HL-60 (cell line): ENCODE measurements at regions not wholly inside any gene's neighbourhood (a gene's known extent, or its start where the extent isn't known, plus 50 kb on each side); places are given as distances from the start of the nearest gene placed in this dataset.

ENCODE experiments used
- DNase-seq, 2 experiments: peaks; one replicate each; pipeline ENCODE4 v3.0.0-alpha.2; 2010 to 2020; ENCODE audit warnings: low read depth in 1 of 2, low spot score in 1 of 2
- H3K27ac ChIP-seq: fragments of 250-450 bp; sonication (Bioruptor Pico); replicated peaks from 2 replicates; pipeline ENCODE4 v1.5.1; 2020; ENCODE audit warnings: mild to moderate bottlenecking, moderate library complexity
- H3K27me3 ChIP-seq: fragments of 250-450 bp; sonication (Bioruptor Pico); 2 replicates; pipeline ENCODE4 v1.5.1; 2021; ENCODE audit warnings: mild to moderate bottlenecking, moderate library complexity; ENCODE audit not compliant: insufficient read depth, poor library complexity, severe bottlenecking
- H3K4me3 ChIP-seq: replicated peaks from 2 replicates; pipeline ENCODE4 v1.5.1; 2011; ENCODE audit warnings: mild to moderate bottlenecking, control low read depth, low read length; ENCODE audit not compliant: insufficient read depth
- GABPA ChIP-seq: IDR thresholded peaks from 2 replicates; pipeline ENCODE4 v1.6.1; 2012; ENCODE audit warnings: low read depth
- POLR2AphosphoS5 ChIP-seq: IDR thresholded peaks from 2 replicates; pipeline ENCODE4 v1.6.1; 2012; ENCODE audit warnings: low read depth
- SPI1 ChIP-seq: IDR thresholded peaks from 2 replicates; pipeline ENCODE4 v1.6.1; 2012; ENCODE audit warnings: low read depth, mild to moderate bottlenecking, borderline replicate concordance
- TF ChIP-seq, protein P1 (sequence below): IDR thresholded peaks from one replicate; pipeline ENCODE4 v1.5.1; 2011; ENCODE audit warnings: low read length, control low read depth, inconsistent platforms; ENCODE audit not compliant: insufficient read depth
- TF ChIP-seq, protein P2 (sequence below): IDR thresholded peaks from 2 replicates; pipeline ENCODE4 v1.6.1; 2012; ENCODE audit warnings: low read depth; ENCODE audit not compliant: insufficient replicate concordance

DNA sequence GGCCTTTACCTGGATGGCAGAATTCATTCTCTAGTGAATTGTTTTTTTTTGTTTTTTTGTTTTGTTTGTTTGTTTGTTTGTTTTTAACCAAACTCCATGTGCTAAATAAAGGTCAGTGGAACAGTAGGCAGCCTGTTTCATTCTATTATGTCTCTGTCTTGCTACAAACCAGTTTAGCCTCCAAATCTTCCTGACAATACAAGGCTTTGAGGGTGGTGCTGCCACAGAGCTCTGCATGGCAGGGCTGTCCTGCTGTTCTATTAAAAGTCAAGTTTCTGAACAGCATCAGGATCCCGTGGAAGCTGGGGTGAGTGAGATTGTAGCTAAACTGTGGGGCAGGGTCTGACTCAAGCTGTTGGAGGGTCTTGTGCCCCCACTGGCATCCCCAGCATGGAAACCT is 144.1 kb upstream of the MAST4 start:
- Histone ChIP-seq H3K27me3 (no peaks in the 10 kb centered on the region), H3K27ac (no peak overlapping the region), H3K4me3 (no peak overlapping the region)
- no peak for DNase-seq
- TF ChIP-seq GABPA, result no peak

DNA sequence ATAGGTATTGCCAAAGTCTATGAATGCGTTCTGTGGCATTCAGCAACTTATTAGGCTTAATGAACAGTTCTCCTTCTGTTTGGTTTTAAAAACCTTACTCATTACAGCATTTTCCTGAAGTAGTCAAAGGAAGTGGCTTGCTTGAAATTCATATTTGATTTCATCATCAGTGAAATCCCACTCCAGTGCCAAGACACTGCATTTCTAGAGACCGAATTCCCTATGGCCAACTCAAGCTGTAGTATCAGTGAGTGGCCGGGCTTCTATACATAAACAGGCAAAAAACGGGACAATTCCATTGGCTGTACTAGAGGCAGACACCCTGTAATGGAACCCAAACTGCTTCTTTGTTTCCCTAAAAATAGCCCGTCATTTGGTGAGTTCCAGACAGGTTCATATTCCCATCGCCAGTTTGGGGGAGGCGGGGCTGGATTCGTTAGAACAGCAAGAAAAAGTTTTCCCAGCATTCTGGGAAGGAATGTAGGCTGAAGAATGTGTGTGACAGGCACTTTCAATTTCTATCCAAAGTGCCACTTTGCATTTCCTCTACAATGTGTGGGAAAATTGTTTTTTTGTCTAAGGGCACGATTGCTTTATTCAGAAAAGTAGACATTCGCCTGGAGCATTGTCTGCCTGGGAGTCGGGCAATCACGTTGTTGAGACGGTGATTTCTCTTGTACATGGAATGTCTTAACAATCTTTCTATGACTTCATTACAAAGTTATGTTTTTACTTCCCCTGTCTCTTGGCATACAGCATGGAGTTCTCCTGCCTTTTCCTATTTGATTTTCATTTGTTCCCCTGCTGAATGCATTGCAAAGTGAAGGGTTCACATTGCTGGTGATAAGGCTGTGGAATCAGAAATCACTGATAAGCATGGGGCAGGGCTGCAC is 141.8 kb upstream of the MAST4 start:
- Histone ChIP-seq H3K27ac (no peak overlapping the region), H3K27me3 (no peaks in the 10 kb centered on the region), H3K4me3 (no peak overlapping the region)
- no peak for DNase-seq
- TF ChIP-seq, protein P1, sequence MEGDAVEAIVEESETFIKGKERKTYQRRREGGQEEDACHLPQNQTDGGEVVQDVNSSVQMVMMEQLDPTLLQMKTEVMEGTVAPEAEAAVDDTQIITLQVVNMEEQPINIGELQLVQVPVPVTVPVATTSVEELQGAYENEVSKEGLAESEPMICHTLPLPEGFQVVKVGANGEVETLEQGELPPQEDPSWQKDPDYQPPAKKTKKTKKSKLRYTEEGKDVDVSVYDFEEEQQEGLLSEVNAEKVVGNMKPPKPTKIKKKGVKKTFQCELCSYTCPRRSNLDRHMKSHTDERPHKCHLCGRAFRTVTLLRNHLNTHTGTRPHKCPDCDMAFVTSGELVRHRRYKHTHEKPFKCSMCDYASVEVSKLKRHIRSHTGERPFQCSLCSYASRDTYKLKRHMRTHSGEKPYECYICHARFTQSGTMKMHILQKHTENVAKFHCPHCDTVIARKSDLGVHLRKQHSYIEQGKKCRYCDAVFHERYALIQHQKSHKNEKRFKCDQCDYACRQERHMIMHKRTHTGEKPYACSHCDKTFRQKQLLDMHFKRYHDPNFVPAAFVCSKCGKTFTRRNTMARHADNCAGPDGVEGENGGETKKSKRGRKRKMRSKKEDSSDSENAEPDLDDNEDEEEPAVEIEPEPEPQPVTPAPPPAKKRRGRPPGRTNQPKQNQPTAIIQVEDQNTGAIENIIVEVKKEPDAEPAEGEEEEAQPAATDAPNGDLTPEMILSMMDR, result no peak
- TF ChIP-seq SPI1 (no peak), GABPA (no peak), POLR2AphosphoS5 (no peak)
- TF ChIP-seq, protein P2, sequence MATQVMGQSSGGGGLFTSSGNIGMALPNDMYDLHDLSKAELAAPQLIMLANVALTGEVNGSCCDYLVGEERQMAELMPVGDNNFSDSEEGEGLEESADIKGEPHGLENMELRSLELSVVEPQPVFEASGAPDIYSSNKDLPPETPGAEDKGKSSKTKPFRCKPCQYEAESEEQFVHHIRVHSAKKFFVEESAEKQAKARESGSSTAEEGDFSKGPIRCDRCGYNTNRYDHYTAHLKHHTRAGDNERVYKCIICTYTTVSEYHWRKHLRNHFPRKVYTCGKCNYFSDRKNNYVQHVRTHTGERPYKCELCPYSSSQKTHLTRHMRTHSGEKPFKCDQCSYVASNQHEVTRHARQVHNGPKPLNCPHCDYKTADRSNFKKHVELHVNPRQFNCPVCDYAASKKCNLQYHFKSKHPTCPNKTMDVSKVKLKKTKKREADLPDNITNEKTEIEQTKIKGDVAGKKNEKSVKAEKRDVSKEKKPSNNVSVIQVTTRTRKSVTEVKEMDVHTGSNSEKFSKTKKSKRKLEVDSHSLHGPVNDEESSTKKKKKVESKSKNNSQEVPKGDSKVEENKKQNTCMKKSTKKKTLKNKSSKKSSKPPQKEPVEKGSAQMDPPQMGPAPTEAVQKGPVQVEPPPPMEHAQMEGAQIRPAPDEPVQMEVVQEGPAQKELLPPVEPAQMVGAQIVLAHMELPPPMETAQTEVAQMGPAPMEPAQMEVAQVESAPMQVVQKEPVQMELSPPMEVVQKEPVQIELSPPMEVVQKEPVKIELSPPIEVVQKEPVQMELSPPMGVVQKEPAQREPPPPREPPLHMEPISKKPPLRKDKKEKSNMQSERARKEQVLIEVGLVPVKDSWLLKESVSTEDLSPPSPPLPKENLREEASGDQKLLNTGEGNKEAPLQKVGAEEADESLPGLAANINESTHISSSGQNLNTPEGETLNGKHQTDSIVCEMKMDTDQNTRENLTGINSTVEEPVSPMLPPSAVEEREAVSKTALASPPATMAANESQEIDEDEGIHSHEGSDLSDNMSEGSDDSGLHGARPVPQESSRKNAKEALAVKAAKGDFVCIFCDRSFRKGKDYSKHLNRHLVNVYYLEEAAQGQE, result no peak

DNA sequence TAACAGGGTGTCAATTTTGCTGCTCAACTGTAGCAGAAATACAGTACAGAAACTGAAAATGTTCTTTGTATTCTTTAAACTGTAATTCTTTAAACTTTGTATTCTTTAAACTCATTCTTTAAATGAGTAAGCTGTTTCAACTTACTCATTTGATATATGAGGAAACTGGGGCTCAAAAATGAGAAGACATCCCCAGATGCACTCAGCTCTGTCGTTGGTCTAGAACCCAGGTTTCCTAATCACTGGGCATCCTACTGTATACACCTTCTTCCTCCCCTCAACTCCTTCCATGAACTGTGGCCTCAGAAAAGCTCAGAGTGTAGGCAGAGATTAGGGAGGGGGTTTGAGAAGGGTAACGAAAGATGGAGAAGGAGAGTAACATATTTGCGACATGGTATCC is 136.5 kb upstream of the MAST4 start:
- H3K27ac ChIP-seq, result no peak overlapping the region
- no peak overlapping the region for H3K4me3 ChIP-seq
- no peaks in the 10 kb centered on the region for H3K27me3 ChIP-seq
- TF ChIP-seq, protein P2, result no peak
- no peak for TF ChIP-seq POLR2AphosphoS5
- TF ChIP-seq, protein P1, result no peak
- no peak for TF ChIP-seq GABPA
- no peak for TF ChIP-seq SPI1
- DNase-seq, result no peak

DNA sequence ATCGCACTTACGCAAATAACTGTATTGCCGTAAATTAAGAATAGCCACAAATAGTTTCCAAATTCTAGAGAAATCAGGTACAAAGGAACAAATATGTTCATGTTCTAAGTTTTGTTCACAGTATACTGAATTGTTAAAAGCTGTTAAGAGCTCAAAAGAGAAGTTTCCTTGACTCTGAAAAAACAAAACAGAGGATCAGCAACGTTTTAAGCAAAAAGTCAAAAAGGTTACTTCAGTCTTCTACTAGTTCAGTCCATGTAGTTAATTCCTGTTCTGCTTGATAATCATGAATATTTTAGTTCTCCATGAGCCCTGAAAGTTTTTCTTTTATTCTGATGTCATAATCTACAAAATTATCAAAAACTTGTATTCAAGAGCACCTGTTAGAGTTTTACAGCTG is 128.6 kb upstream of the MAST4 start:
- Histone ChIP-seq H3K27me3 (no peaks in the 10 kb centered on the region), H3K27ac (no peak overlapping the region), H3K4me3 (no peak overlapping the region)
- DNase-seq, result no peak
- TF ChIP-seq, protein P2, result no peak
- TF ChIP-seq SPI1, result no peak
- TF ChIP-seq, protein P1, result no peak
- TF ChIP-seq GABPA, result no peak
- TF ChIP-seq POLR2AphosphoS5, result no peak
